H9 (cell line): ENCODE measurements at regions not wholly inside any gene's neighbourhood (a gene's known extent, or its start where the extent isn't known, plus 50 kb on each side); places are given as distances from the start of the nearest gene placed in this dataset.

ENCODE experiments used
- DNase-seq: peaks from one replicate; pipeline ENCODE4 v3.0.0-alpha.2; 2017
- H2AFZ ChIP-seq: one replicate; pipeline ENCODE4 v1.6.1; 2013; ENCODE audit warnings: mild to moderate bottlenecking, low read length, control low read depth, moderate library complexity
- H2AK5ac ChIP-seq: 2 replicates; pipeline ENCODE4 v1.6.1; 2013; ENCODE audit warnings: low read length, control low read depth, mixed read lengths; ENCODE audit not compliant: insufficient read length
- H2BK120ac ChIP-seq: one replicate; pipeline ENCODE4 v1.6.1; 2013; ENCODE audit warnings: low read depth, mild to moderate bottlenecking, low read length, control low read depth, inconsistent platforms; ENCODE audit not compliant: poor library complexity, severe bottlenecking
- H2BK12ac ChIP-seq: 2 replicates; pipeline ENCODE4 v1.6.1; 2013; ENCODE audit warnings: low read length, control low read depth, mixed read lengths, low read depth; ENCODE audit not compliant: insufficient read length
- H2BK15ac ChIP-seq: 2 replicates; pipeline ENCODE4 v1.6.1; 2013; ENCODE audit warnings: low read depth, low read length, control low read depth
- H2BK20ac ChIP-seq: one replicate; pipeline ENCODE4 v1.6.1; 2013; ENCODE audit warnings: low read depth, mild to moderate bottlenecking, low read length, control low read depth, inconsistent platforms; ENCODE audit not compliant: poor library complexity, severe bottlenecking
- H2BK5ac ChIP-seq: 2 replicates; pipeline ENCODE4 v1.6.1; 2013; ENCODE audit warnings: low read length, control low read depth, mixed read lengths; ENCODE audit not compliant: insufficient read length
- H3K14ac ChIP-seq: 2 replicates; pipeline ENCODE4 v1.6.1; 2013; ENCODE audit warnings: low read length, control low read depth; ENCODE audit not compliant: insufficient read depth
- H3K18ac ChIP-seq: 2 replicates; pipeline ENCODE4 v1.6.1; 2013; ENCODE audit warnings: low read depth, mild to moderate bottlenecking, mixed read lengths, low read length, control low read depth; ENCODE audit not compliant: insufficient read length
- H3K23ac ChIP-seq: 2 replicates; pipeline ENCODE4 v1.6.1; 2013; ENCODE audit warnings: low read length, control low read depth, mixed read lengths, low read depth; ENCODE audit not compliant: insufficient read length
- H3K23me2 ChIP-seq: 2 replicates; pipeline ENCODE4 v1.6.1; 2013; ENCODE audit warnings: low read depth, mild to moderate bottlenecking, mixed read lengths, low read length, control low read depth; ENCODE audit not compliant: insufficient read length, poor library complexity, severe bottlenecking
- H3K27ac ChIP-seq: 2 replicates; pipeline ENCODE4 v1.5.1; 2013; ENCODE audit warnings: low read length, control low read depth, mixed read lengths, low read depth; ENCODE audit not compliant: insufficient read length
- H3K27me3 ChIP-seq: 2 replicates; pipeline ENCODE4 v1.6.1; 2013; ENCODE audit warnings: low read length, control low read depth, inconsistent platforms; ENCODE audit not compliant: insufficient read depth
- H3K4ac ChIP-seq: 2 replicates; pipeline ENCODE4 v1.6.1; 2013; ENCODE audit warnings: low read depth, mild to moderate bottlenecking, control low read depth, inconsistent platforms, low read length, moderate library complexity
- H3K4me1 ChIP-seq: 2 replicates; pipeline ENCODE4 v1.6.1; 2013; ENCODE audit warnings: low read length, control low read depth, inconsistent platforms; ENCODE audit not compliant: insufficient read depth
- H3K4me2 ChIP-seq: 2 replicates; pipeline ENCODE4 v1.6.1; 2013; ENCODE audit warnings: low read length, control low read depth, mixed read lengths; ENCODE audit not compliant: insufficient read length, insufficient read depth
- H3K56ac ChIP-seq: 2 replicates; pipeline ENCODE4 v1.6.1; 2013; ENCODE audit warnings: low read depth, mild to moderate bottlenecking, mixed read lengths, low read length, control low read depth; ENCODE audit not compliant: insufficient read length
- H3K79me1 ChIP-seq: 2 replicates; pipeline ENCODE4 v1.6.1; 2013; ENCODE audit warnings: low read depth, mild to moderate bottlenecking, moderate library complexity, low read length, control low read depth, inconsistent platforms; ENCODE audit not compliant: insufficient read depth, poor library complexity, severe bottlenecking
- H3K79me2 ChIP-seq: 2 replicates; pipeline ENCODE4 v1.6.1; 2013; ENCODE audit warnings: low read length, control low read depth, inconsistent platforms; ENCODE audit not compliant: insufficient read depth
- H3K9ac ChIP-seq: 2 replicates; pipeline ENCODE4 v1.6.1; 2013; ENCODE audit warnings: low read length, control low read depth, mixed read lengths; ENCODE audit not compliant: insufficient read length; ENCODE audit errors: extremely low read depth
- H3K9me3 ChIP-seq: one replicate; pipeline ENCODE4 v1.6.1; 2013; ENCODE audit warnings: low read depth, low read length, inconsistent platforms; ENCODE audit not compliant: control insufficient read depth
- H3T11ph ChIP-seq: one replicate; pipeline ENCODE4 v1.6.1; 2013; ENCODE audit warnings: mild to moderate bottlenecking, low read length, control low read depth, inconsistent platforms
- H4K20me1 ChIP-seq: one replicate; pipeline ENCODE4 v1.6.1; 2013; ENCODE audit not compliant: control insufficient read depth, insufficient read length, insufficient read depth
- H4K5ac ChIP-seq: 2 replicates; pipeline ENCODE4 v1.6.1; 2013; ENCODE audit warnings: low read depth, mild to moderate bottlenecking, mixed read lengths, low read length, control low read depth; ENCODE audit not compliant: insufficient read length
- H4K8ac ChIP-seq: replicated peaks from 2 replicates; pipeline ENCODE4 v1.6.1; 2013; ENCODE audit warnings: low read length, control low read depth, mixed read lengths, low read depth; ENCODE audit not compliant: insufficient read length
- H4K91ac ChIP-seq: 2 replicates; pipeline ENCODE4 v1.6.1; 2013; ENCODE audit warnings: low read depth, mild to moderate bottlenecking, moderate library complexity, mixed read lengths, low read length, control low read depth; ENCODE audit not compliant: insufficient read length
- H3K27ac Mint-ChIP-seq, 3 experiments: 2 replicates in 2 of 3; 3 replicates in 1 of 3; pipeline ENCODE4 v1.8.0; 2020 to 2021; ENCODE audit warnings: mixed read lengths in 3 of 3, mild to moderate bottlenecking in 1 of 3, moderate library complexity in 1 of 3
- H3K27me3 Mint-ChIP-seq: 2 replicates; pipeline ENCODE4 v1.8.0; 2021; ENCODE audit warnings: low read depth, mild to moderate bottlenecking, moderate library complexity, mixed read lengths
- H3K36me3 Mint-ChIP-seq, 3 experiments: 2 replicates in 2 of 3; 3 replicates in 1 of 3; pipeline ENCODE4 v1.8.0; 2020 to 2021; ENCODE audit warnings: low read depth in 3 of 3, mixed read lengths in 3 of 3; ENCODE audit not compliant: insufficient read depth in 1 of 3
- H3K4me1 Mint-ChIP-seq, 2 experiments: 2 replicates each; pipeline ENCODE4 v1.8.0; 2020; ENCODE audit warnings: mixed read lengths in 2 of 2
- H3K4me3 Mint-ChIP-seq, 2 experiments: 2 replicates in 1 of 2; 3 replicates in 1 of 2; pipeline ENCODE4 v1.8.0; 2020 to 2021; ENCODE audit warnings: mild to moderate bottlenecking in 2 of 2, mixed read lengths in 2 of 2, moderate library complexity in 1 of 2
- H3K9me3 Mint-ChIP-seq, 2 experiments: 2 replicates in 1 of 2; 3 replicates in 1 of 2; pipeline ENCODE4 v1.8.0; 2020; ENCODE audit warnings: mild to moderate bottlenecking in 2 of 2, mixed read lengths in 2 of 2, moderate library complexity in 1 of 2
- CTCF ChIP-seq: fragments of 200-600 bp; sonication (generic); conservative IDR thresholded peaks from 3 replicates; pipeline ENCODE4 v1.8.0; 2021; ENCODE audit warnings: antibody characterized with exemption, mild to moderate bottlenecking
- WGBS: extraction: QIAGEN DNeasy Blood & Tissue Kit; methylation state at CpG from one replicate; pipeline ENCODE4 v1.1.7; 2013; ENCODE audit warnings: missing lambda C conversion rate, low lambda C conversion rate, mixed read lengths; ENCODE audit not compliant: insufficient read length; ENCODE audit errors: extremely low coverage; 5-methylcytosine and 5-hydroxymethylcytosine counted together

- H3K4me1 ChIP-seq = peaks cover 11% of the 10 kb centered on the region
- no peak overlapping the region for H2AK5ac ChIP-seq
- H4K8ac ChIP-seq = no peak overlapping the region
- H4K20me1 ChIP-seq = no peaks in the 10 kb centered on the region
- Mint-ChIP-seq H3K4me3 (no peak overlapping the region), H3K36me3 (no peaks in the 10 kb centered on the region), H3K27ac (no peak overlapping the region), H3K4me1 (0 out of 4 replicates have a peak, but pooled peaks cover 0 to 2% of the 10 kb centered on the region in 2 experiments), H3K27me3 (peaks cover 2% of the 10 kb centered on the region), H3K9me3 (no peaks in the 10 kb centered on the region; a peak in 1 of 5 replicates)
- no peak overlapping the region for H2BK120ac ChIP-seq
- H3K79me2 ChIP-seq = no peaks in the 10 kb centered on the region
- no peak overlapping the region for H2BK5ac ChIP-seq
- no peaks in the 10 kb centered on the region for H3K23me2 ChIP-seq
- H3K27me3 ChIP-seq = no peaks in the 10 kb centered on the region
- no peak overlapping the region for H3K14ac ChIP-seq
- H3K27ac ChIP-seq = no peak overlapping the region
- H3K79me1 ChIP-seq = no peaks in the 10 kb centered on the region
- no peak overlapping the region for H3K56ac ChIP-seq
- WGBS = no CpG with 5 or more reads among the region's 2 CpGs
- no peak overlapping the region for H3K18ac ChIP-seq
- H3K23ac ChIP-seq = no peak overlapping the region
- TF ChIP-seq CTCF = no peak
- no peak overlapping the region for H3K9ac ChIP-seq
- H4K91ac ChIP-seq = no peak overlapping the region
- no peak overlapping the region for H2BK20ac ChIP-seq
- H2AFZ ChIP-seq = no peak overlapping the region
- H4K5ac ChIP-seq = no peak overlapping the region
- no peak overlapping the region for H2BK12ac ChIP-seq
- no peak overlapping the region for H3K4me2 ChIP-seq
- no peak for DNase-seq
- no peak overlapping the region for H3K4ac ChIP-seq
- no peaks in the 10 kb centered on the region for H3K9me3 ChIP-seq
- H2BK15ac ChIP-seq = no peak overlapping the region
- no peak overlapping the region for H3T11ph ChIP-seq
Measured at GRCh38 chr7:131972251-131972650, 415.8 kb upstream of the PODXL start.
